HepG2 (cell line): ENCODE measurements at regions not wholly inside any gene's neighbourhood (a gene's known extent, or its start where the extent isn't known, plus 50 kb on each side); places are given as distances from the start of the nearest gene placed in this dataset.

ENCODE experiments used
- ASH2L ChIP-seq: fragments of 300-600, 200-600 bp; sonication (generic); IDR thresholded peaks from 2 replicates; pipeline ENCODE4 v1.7.0; 2017; ENCODE audit warnings: low read depth, mild to moderate bottlenecking, moderate library complexity, mixed read lengths, low read length; ENCODE audit not compliant: insufficient read length
- ATRX ChIP-seq: sonication (generic); formaldehyde crosslinking; IDR thresholded peaks from 2 replicates; pipeline ENCODE4 v1.4.0; 2020; ENCODE audit warnings: missing genetic modification reagents, borderline replicate concordance
- CAMTA2 ChIP-seq: sonication (generic); formaldehyde crosslinking; IDR thresholded peaks from 2 replicates; pipeline ENCODE4 v1.4.0; 2020; ENCODE audit warnings: mild to moderate bottlenecking, missing genetic modification reagents, borderline replicate concordance
- CBX1 ChIP-seq: IDR thresholded peaks from one replicate; pipeline ENCODE4 v1.6.1; 2016; ENCODE audit warnings: antibody characterized with exemption, low read depth
- CHD4 ChIP-seq: fragments of 200-600 bp; sonication (generic); IDR thresholded peaks from 2 replicates; pipeline ENCODE4 v1.7.0; 2017; ENCODE audit warnings: mild to moderate bottlenecking, low read length, borderline replicate concordance
- HDAC2 ChIP-seq: sonication (generic); formaldehyde crosslinking; IDR thresholded peaks from 2 replicates; pipeline ENCODE4 v1.4.0; 2020; ENCODE audit warnings: missing genetic modification reagents
- MIXL1 ChIP-seq: IDR thresholded peaks from 2 replicates; pipeline ENCODE4 v1.6.1; 2016
- NCOR1 ChIP-seq: fragments of 200-600 bp; sonication (generic); IDR thresholded peaks from 2 replicates; pipeline ENCODE4 v1.7.0; 2017; ENCODE audit warnings: antibody characterized with exemption, low read length, borderline replicate concordance
- ONECUT2 ChIP-seq: sonication (generic); formaldehyde crosslinking; IDR thresholded peaks from 2 replicates; pipeline ENCODE4 v1.4.0; 2020; ENCODE audit warnings: missing genetic modification reagents
- RARG ChIP-seq: sonication (generic); formaldehyde crosslinking; IDR thresholded peaks from 2 replicates; pipeline ENCODE4 v1.4.0; 2020; ENCODE audit warnings: low read depth, mild to moderate bottlenecking, missing genetic modification reagents
- TBX2 ChIP-seq: sonication (generic); formaldehyde crosslinking; IDR thresholded peaks from 2 replicates; pipeline ENCODE4 v1.5.0; 2020; ENCODE audit warnings: missing genetic modification reagents, mild to moderate bottlenecking, borderline replicate concordance
- TCF7 ChIP-seq: sonication (generic); IDR thresholded peaks from 2 replicates; pipeline ENCODE4 v1.6.1; 2016; ENCODE audit warnings: antibody characterized with exemption, low read depth
- THRA ChIP-seq: sonication (generic); formaldehyde crosslinking; IDR thresholded peaks from 2 replicates; pipeline ENCODE4 v1.4.0; 2020; ENCODE audit warnings: missing genetic modification reagents, borderline replicate concordance
- ZIK1 ChIP-seq: sonication (generic); formaldehyde crosslinking; IDR thresholded peaks from 2 replicates; pipeline ENCODE4 v1.5.0; 2020; ENCODE audit warnings: mild to moderate bottlenecking, low read depth, missing genetic modification reagents, borderline replicate concordance
- ZMYM4 ChIP-seq: sonication (generic); formaldehyde crosslinking; IDR thresholded peaks from 2 replicates; pipeline ENCODE4 v1.8.1; 2023; ENCODE audit warnings: mild to moderate bottlenecking, missing genetic modification reagents
- ZNF292 ChIP-seq: sonication (generic); formaldehyde crosslinking; IDR thresholded peaks from 2 replicates; pipeline ENCODE4 v1.8.1; 2022; ENCODE audit warnings: mild to moderate bottlenecking, low read depth, missing genetic modification reagents, borderline replicate concordance
- ZNF543 ChIP-seq: sonication (generic); formaldehyde crosslinking; IDR thresholded peaks from 2 replicates; pipeline ENCODE4 v1.4.0; 2020; ENCODE audit warnings: mild to moderate bottlenecking, missing genetic modification reagents
- ZNF558 ChIP-seq: sonication (generic); formaldehyde crosslinking; IDR thresholded peaks from 2 replicates; pipeline ENCODE4 v1.9.0; 2022; ENCODE audit warnings: mild to moderate bottlenecking, missing genetic modification reagents, borderline replicate concordance
- ZNF589 ChIP-seq: sonication (generic); formaldehyde crosslinking; conservative IDR thresholded peaks from 2 replicates; pipeline ENCODE4 v1.8.0; 2022; ENCODE audit warnings: mild to moderate bottlenecking, moderate library complexity, missing genetic modification reagents
- ZNF644 ChIP-seq: IDR thresholded peaks from 2 replicates; pipeline ENCODE4 v1.6.1; 2016; ENCODE audit warnings: low read depth
- ZNF788 ChIP-seq: sonication (generic); formaldehyde crosslinking; IDR thresholded peaks from 2 replicates; pipeline ENCODE4 v1.5.0; 2020; ENCODE audit warnings: mild to moderate bottlenecking, missing genetic modification reagents, borderline replicate concordance
- ZNF790 ChIP-seq: sonication (generic); formaldehyde crosslinking; IDR thresholded peaks from 2 replicates; pipeline ENCODE4 v1.8.0; 2022; ENCODE audit warnings: missing genetic modification reagents, mild to moderate bottlenecking, borderline replicate concordance
- TF ChIP-seq, protein P1 (sequence below): sonication (generic); formaldehyde crosslinking; IDR thresholded peaks from 2 replicates; pipeline ENCODE4 v1.9.0; 2022; ENCODE audit warnings: missing genetic modification reagents, mild to moderate bottlenecking, borderline replicate concordance
- TF ChIP-seq, protein P2 (sequence below): sonication (generic); formaldehyde crosslinking; IDR thresholded peaks from 2 replicates; pipeline ENCODE4 v1.9.0; 2021; ENCODE audit warnings: missing genetic modification reagents, borderline replicate concordance

DNA sequence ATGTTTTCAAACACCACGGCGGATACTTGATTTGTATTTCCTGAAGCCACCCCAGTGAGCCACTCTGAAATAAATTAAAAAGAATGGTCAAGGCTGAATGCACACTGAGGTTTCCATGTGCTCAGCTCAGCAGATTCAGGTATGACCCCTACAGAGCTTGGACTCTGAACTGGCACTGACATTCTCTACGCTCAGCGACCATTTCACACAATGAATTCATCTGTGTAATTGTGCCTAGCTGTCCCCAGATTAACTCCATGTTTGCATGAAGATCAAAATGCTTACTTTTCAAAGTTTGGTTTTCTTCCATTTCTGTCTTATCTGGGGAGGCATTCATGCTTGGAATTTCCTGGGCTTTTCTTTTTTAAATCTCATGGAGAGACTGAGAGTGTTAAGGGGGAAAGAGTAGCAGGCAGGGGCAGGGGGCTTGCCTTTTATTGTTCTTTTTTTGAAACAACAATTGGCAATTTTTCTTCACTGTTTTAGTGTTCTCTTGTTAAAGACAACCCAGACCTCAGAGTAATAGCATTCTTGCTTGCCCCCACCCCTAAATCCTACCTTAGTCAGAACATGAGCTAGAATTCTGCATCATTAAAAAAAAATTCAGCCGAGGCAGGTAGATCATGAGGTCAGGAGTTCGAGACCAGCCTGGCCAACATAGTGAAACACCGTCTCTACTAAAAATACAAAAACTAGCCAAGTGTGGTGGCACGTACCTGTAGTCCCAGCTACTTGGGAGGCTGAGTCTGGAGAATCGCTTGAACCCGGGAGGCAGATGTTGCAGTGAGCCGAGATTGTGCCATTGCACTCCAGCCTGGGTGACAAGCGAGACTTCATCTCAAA lies 85.5 kb upstream of the HNF1B start (continued):
- TF ChIP-seq ONECUT2 (CRISPR knock-in tag) = no peak
- TF ChIP-seq ZNF790 = no peak
- no peak for TF ChIP-seq ZNF558
- TF ChIP-seq ZNF589 (CRISPR knock-in tag) = no peak
- TF ChIP-seq, protein P1, sequence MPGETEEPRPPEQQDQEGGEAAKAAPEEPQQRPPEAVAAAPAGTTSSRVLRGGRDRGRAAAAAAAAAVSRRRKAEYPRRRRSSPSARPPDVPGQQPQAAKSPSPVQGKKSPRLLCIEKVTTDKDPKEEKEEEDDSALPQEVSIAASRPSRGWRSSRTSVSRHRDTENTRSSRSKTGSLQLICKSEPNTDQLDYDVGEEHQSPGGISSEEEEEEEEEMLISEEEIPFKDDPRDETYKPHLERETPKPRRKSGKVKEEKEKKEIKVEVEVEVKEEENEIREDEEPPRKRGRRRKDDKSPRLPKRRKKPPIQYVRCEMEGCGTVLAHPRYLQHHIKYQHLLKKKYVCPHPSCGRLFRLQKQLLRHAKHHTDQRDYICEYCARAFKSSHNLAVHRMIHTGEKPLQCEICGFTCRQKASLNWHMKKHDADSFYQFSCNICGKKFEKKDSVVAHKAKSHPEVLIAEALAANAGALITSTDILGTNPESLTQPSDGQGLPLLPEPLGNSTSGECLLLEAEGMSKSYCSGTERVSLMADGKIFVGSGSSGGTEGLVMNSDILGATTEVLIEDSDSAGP (CRISPR knock-in tag) = no peak
- TF ChIP-seq CAMTA2 (CRISPR knock-in tag) = no peak
- no peak for TF ChIP-seq TBX2
- TF ChIP-seq NCOR1 = peak; percentile 87
- TF ChIP-seq ZNF644 (CRISPR knock-in tag) = peak; percentile 94
- TF ChIP-seq, protein P2, sequence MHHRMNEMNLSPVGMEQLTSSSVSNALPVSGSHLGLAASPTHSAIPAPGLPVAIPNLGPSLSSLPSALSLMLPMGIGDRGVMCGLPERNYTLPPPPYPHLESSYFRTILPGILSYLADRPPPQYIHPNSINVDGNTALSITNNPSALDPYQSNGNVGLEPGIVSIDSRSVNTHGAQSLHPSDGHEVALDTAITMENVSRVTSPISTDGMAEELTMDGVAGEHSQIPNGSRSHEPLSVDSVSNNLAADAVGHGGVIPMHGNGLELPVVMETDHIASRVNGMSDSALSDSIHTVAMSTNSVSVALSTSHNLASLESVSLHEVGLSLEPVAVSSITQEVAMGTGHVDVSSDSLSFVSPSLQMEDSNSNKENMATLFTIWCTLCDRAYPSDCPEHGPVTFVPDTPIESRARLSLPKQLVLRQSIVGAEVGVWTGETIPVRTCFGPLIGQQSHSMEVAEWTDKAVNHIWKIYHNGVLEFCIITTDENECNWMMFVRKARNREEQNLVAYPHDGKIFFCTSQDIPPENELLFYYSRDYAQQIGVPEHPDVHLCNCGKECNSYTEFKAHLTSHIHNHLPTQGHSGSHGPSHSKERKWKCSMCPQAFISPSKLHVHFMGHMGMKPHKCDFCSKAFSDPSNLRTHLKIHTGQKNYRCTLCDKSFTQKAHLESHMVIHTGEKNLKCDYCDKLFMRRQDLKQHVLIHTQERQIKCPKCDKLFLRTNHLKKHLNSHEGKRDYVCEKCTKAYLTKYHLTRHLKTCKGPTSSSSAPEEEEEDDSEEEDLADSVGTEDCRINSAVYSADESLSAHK = no peak
- no peak for TF ChIP-seq RARG (CRISPR knock-in tag)
- TF ChIP-seq ASH2L = peak; percentile 61
- TF ChIP-seq MIXL1 (CRISPR knock-in tag) = peak; percentile 69; the same call in 1 of the 2 replicates
- peak; percentile 34; the same call in 1 of the 2 replicates for TF ChIP-seq ZNF292
- peak; percentile 93; the same call in 1 of the 2 replicates for TF ChIP-seq THRA (CRISPR knock-in tag)
- TF ChIP-seq CBX1 = no peak
- TF ChIP-seq ZNF543 = peak; percentile 53; the same call in 1 of the 2 replicates
- TF ChIP-seq HDAC2 = peak; percentile 84
- TF ChIP-seq CHD4 = peak; percentile 97
- TF ChIP-seq ZMYM4 (CRISPR knock-in tag) = 0 out of 2 replicates have a peak, but pooled peaks have one; percentile 6
- no peak for TF ChIP-seq ATRX (CRISPR knock-in tag)
- no peak for TF ChIP-seq ZIK1
- peak; percentile 60; the same call in 1 of the 2 replicates for TF ChIP-seq TCF7
- no peak for TF ChIP-seq ZNF788 (CRISPR knock-in tag)
